Stimulated activated CD4-positive, alpha-beta T cell treated with anti-CD3 and anti-CD28 coated beads, Interleukin-2, amount 100 ng/mL, for 48 hours (primary cell): ENCODE measurements at regions not wholly inside any gene's neighbourhood (a gene's known extent, or its start where the extent isn't known, plus 50 kb on each side); places are given as distances from the start of the nearest gene placed in this dataset.
A peak's percentile ranks its signal among the peaks of the same experiment; 100 is the strongest.

ENCODE experiments used
- DNase-seq, 2 donors: peaks; one replicate each; pipeline ENCODE4 v3.0.0-alpha.2; 2020

DNA sequence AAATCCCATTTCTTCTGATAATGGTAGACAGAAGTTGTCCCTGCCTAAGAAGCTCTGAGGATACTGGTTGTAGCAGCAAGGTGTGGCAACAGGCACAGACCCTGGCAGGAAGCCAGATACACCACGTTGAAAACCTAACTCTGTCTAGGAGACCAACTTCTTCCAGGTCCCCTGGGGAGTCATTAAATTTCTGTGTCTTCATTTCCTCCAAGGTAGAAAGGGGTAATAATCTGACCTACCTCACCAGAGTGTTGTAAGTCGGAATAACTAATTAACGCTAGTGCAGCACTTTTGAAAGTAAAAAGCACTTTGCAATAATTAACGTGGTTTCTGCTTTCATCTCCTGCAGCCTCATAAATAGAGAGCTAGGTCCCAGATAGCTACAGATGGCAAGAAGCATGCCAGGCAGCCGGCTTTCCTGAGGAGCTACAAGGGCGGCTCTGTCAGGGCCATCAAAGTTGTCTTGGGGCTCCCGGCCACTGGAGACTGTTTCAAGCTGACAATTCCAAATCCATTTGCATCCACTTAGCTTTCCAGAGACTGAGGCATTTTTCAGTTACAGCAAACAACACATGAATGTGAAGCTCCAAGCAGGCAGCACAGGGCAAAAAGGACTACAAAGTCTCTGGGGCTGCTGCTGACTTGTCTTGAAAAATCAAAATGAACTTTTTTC is 176.2 kb downstream of the FOXO1 start:
- DNase-seq: peak in 1 of 2 donors; percentile 45

DNA sequence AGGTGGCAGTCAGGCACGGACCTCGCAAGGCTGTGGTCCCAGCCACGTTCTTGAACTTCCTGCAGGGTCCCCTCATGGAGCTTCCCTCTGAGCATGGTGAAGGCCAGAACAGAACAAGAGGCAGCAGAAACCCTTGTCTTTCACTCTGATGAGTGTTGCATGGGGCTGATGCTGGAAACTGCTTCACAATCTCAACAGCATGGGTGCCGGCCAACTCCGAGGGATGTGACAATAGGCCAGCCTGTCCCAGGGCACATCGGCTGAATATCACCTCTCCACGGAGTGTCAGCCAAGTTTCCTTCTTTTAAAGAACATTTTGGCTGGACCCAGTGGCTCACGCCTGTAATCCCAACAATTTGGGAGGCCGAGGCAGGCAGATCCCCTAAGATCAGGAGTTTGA is 173.9 kb downstream of the FOXO1 start:
- DNase-seq: no peak

GRCh38 chr13:40494513-40494912 is 171.9 kb downstream of the FOXO1 start:
- DNase-seq: no peak

GRCh38 chr13:40494946-40495620 is 171.4 kb downstream of the FOXO1 start:
- DNase-seq: no peak

DNA sequence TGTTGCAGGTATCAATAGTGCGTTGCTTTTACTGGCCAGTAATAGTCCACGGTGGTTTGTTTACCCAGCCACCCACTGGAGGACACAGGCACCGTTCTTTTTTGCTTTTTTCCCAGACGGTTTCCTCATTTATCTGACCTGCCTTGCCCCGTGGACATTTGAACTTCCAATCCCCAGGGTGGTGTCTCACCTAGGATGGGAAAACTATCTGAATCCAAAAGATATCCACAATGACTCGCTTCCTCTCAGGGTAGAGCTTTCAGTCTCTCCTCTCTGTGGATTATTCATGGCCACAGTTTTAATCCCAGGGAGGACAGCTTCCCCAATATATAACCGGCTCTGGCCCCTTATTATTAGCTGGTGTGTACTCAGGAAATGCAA is 170.8 kb downstream of the FOXO1 start:
- DNase-seq: no peak

DNA sequence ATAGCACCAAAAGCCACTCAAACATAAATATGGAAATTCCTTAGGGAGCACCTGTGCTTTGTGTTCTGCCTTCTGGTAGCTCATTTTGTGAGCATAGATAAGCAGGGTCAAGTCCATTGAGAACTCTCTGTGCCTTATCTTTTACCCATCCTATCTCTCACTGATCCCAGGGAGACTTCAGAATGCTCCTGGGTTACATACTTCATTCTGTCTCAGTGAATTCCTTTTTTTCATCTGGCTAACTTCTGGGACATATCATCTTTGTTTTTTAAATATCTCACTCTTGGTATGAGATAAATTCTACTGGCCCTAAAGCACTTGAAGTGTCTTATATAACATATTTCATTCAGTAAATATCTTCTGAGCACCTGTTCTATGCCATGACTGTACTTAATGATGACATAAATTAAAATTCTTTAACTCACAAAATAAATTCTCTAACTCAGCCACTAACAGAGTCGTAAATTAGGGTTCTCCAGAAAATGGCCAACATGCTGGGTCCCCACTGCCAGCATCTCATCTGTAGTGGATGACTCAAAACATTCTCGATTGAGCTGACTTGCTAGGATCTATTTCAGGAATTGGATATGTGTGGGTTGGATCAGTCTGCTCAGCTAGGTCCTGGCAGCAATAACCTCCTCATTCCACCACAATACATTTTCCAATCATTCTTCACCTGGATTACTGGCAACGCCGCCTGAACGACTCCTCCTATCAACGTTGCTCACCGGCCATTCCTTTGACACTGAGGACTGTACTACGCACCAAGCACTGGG is 170.2 kb downstream of the FOXO1 start:
- no peak for DNase-seq

- no peak for DNase-seq
Measured at GRCh38 chr13:40498461-40498860, 168.0 kb downstream of the FOXO1 start.

- no peak for DNase-seq
Measured at GRCh38 chr13:40502236-40502635, 164.2 kb downstream of the FOXO1 start.

GRCh38 chr13:40503011-40503410 is 163.4 kb downstream of the FOXO1 start:
- DNase-seq: no peak

DNA sequence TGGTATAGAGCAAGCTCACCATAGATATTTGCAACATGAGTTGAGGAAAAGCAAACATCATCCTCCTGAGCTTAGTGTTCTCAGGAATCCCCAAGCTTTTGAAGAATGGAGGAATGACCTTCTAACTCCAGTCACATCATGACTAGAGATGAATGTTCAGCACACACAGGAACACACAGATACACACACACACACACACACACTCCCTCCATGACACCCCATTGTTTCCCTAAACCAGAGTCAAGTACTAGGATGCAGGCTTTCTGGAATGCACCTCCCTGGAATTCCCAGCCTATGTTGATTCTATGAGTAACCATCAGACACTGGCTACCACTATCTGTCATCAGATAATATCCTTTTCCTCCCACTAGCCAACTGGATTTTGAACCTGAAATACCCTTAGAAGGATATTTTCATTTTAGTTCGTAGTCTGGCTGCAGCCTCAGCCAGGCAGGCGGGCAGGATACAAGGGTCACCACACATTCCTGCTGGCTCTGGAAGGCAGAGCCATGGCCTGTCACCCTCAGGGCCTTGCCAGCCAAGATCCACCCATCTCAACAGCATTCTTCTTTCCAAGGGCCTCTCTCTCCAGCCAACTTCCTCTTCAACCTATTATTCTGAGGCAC is 162.4 kb downstream of the FOXO1 start:
- DNase-seq: no peak

- no peak for DNase-seq
Measured at GRCh38 chr13:40504641-40505040, 161.8 kb downstream of the FOXO1 start.

DNA sequence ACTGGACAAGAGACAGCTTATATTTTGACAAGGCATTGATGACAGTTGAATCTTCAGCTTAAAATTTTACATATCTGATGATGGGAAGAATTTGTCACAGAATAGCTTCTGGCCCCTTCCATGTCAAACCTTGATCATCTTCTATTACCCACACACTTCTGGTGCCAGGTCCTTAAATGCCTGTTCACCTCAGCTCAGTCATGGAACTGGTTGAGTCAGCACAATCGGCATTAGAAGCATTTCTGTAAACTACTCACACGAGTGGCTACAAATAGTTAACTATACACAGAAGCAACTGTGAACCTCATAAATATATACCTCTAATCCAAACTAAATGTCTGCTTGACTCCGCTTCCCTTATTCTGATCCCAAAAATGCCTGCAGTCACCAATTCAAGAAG is 161.2 kb downstream of the FOXO1 start:
- DNase-seq: no peak
